ENCODE measurements at regions not wholly inside any gene's neighbourhood (a gene's known extent, or its start where the extent isn't known, plus 50 kb on each side); places are given as distances from the start of the nearest gene placed in this dataset.
"Not testable (repeated sequence)": the region's sequence is repeated elsewhere in the genome, so short reads cannot be mapped to it uniquely, and the experiment has no call there.

DNA sequence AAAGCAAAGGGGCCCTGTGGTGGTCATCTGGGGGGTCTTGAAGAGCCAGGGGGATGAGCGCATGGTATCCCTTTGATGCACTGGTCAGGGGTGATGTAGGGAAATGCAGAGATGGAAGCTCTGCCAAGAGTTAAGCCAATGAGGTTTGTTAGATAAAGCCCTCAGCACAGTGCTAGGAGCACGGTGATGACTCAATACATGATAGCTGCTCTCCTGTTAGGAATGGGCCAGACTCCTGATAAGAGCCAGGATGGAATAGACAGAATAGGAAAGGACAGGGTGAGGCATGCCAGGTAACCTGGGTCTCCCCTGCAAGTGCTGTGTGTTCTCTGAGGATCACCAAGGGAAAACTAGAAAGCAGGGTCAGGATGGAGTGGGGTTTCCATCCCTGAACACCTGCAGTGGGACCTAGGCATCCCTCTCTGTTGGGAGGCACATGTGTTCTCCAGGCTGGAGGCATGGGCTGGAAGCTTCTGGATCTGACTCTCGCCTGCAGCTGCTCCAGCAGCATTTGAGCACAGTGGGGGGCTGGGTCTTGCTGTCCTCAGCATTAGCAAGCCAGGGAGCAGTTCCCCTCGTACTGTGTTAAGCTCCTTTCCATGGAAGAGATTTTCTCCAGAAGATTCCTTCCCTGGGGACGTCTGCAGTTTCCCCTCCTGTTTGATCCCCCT, 71.8 kb upstream of the TIAM2 start:
- DNase-seq (ENCODE audit: low spot score) = no peak

DNA sequence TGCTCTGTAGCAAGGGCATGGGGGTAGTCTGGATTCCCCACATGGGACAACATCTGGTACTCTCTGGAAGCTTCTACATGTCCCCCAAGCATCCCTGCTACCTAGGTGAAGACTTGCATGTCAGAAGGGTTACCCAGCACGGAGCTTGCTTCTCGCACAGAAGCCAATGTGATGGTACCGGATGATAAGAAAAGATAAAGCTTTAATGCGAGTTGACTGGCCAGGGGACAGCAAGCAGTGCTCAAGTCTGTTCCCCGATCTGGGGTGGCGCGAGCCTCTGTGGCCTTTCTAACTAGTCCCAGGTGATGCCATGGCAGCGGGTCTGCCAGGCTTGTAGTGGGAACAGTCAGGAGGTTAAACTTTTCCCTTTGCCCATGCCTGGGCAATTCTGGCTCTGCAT, 70.0 kb upstream of the TIAM2 start:
- DNase-seq (ENCODE audit: low spot score) = no peak

DNA sequence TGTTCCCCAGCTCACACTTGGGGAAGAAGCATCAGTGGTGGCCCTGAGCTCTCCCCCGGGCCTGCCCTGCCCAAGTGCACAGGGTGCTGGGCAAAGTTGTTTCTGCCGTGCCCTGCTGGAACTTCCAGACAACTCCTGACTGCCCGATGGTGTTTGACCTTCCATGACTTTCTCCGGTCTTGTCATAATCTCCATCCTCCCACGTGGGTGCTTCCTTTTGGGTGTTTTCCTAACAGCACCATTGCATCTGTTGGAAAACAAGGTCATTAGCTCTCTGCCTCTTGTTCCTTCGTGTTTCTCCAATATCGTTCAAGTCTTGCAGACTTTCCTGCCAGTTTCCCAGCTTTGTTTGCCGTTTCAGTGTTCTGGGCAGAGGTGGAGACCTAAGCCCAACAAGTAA, 68.7 kb upstream of the TIAM2 start:
- DNase-seq (ENCODE audit: low spot score) = no peak

DNA sequence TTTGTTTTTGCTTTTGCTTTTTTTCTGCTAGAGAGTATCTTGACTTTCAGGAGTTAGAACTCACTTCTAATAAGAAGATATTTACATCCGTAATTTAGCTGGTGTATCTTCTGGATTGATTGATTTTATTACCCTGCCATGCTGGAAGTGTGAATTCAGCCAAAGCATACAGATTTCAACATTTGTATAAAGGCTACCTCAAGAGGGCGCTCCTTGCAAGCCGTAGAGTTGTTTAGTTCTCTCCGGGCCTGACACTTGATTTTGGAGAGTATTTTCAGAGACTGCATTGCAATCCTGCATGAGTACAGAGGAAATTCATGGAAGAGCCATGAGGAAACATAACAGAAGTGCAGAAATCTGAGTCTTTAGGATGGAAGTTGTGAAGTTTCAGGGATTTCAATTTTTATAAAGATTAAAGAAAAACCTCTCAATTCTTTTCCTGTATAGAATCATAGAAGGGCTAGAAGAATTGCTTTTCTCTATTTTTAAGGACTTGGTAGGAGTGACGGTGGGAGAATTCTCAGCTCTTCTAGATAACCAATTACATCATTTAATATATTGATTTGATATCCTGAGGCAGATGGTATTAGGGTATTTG, 66.7 kb upstream of the TIAM2 start:
- DNase-seq (ENCODE audit: low spot score) = peak; percentile 71

DNA sequence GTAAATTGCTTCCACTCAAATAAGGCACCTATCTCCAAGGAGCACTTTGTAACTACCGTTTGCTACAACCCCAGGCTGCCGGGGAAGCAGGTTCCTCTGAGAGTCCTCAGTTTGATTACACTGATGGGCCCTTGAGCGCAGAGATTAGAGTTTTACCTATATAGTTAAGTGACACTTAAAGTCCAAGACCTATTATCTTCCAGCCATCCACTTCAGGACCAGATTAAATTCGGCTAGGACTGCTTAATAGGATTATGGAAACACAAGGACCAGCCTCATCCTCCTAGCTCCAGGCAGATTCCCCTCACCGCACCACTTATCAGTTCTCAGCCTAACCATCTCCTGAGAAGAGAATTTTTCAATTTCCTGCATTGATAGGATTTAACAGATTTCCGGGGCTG, 64.7 kb upstream of the TIAM2 start:
- no peak for DNase-seq (ENCODE audit: low spot score)

- DNase-seq (ENCODE audit: low spot score) = peak; percentile 41
Measured at GRCh38 chr6:154931711-154932424, 63.2 kb upstream of the TIAM2 start.

- peak; percentile 52 for DNase-seq (ENCODE audit: low spot score)
Measured at GRCh38 chr6:154932515-154933027, 62.5 kb upstream of the TIAM2 start.

DNA sequence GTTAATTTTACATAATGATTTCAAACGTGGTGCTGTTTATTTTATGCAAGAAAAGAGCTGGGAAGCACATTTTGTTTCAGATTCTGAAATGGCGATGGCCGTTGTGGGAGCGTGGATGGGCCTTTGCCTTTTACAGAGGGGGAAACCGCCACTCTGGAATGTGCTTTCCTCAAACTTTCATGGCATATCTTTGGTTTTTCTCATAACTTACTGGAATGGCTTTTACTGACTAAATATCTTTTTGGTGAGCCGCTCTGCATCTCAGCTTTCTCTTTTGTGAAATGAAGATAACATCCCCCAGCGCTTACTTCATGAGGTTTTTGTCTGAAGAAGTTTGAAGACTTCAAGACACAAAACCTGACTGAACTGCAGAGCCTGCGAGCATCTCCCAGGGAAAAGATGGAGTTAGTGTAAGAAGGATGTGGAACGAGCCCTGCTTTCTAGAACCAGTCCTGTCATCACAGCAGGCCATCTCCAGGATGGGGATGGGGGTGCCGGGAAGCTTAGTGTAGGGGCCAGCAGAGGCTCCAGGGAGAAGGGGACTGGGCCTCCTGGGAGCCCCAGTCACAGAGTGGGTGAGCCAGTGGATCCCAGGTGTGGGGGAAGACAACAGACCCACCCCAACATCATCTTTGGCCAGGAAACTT, 61.8 kb upstream of the TIAM2 start:
- DNase-seq (ENCODE audit: low spot score) = no peak

DNA sequence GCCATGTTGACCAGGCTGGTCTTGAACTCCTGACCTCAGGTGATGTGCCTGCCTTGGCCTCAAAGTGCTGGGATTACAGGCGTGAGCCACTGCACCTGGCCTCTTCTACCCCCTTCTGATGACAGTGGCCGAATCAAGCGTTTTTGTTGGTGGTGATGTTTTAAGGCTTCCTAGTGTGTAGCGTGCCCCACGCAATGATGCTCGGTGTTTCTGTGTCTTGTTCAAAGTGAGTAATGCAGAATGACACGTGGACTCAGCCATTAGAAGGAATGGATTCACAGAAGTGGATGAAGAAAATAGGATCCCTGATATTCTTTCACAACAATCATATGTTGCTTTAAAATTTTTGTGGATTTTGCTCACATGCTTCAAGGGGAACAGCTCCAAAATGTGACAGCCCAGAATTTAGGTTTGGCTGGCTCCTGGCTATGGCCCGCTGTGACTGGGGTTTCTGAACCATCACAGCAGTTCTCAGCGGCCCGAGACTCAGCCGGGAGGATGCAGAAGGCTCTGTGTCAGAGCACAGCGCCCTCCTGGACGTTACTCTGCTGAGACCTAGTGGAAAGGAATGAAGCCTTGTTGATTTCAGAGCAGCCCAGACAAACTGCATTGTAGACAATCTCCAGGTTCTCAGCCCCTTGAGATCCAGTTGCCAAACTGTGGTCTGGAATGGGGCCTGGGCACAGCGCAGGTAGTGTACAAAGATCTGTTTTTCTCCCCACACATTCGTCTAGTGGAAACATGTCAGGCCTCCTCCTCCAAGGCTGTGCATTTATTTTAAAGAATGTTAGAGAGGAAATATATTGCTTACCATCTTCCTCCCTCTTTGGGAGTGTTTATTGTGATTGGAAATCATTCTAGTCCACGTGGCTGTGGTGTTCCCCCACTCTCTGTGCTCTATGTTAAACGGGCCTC, 57.6 kb upstream of the TIAM2 start:
- DNase-seq (ENCODE audit: low spot score) = peak; percentile 58

DNA sequence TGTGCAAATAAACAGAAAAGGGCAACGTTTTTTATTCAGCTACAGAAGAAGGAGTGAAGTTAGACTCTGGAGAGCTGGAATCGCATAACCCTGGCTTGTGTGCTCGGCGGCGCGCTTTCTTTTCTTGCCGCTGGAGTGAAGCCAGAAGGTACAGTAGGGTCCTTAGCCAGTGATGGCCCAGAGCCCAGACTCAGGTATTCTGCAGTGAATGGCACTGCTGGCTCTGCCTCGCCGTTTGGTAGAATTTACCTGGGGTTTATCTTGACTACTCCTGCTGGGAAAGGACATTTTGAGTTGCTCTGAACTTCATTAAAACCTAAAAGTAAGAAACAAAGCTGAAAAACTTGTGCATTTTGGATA, 56.9 kb upstream of the TIAM2 start:
- DNase-seq (ENCODE audit: low spot score) = peak; percentile 34

- DNase-seq (ENCODE audit: low spot score) = not testable (repeated sequence)
Measured at GRCh38 chr6:154938727-154939285, 56.3 kb upstream of the TIAM2 start.

GRCh38 chr6:154942770-154943169, 52.3 kb upstream of the TIAM2 start:
- DNase-seq (ENCODE audit: low spot score) = no peak

DNA sequence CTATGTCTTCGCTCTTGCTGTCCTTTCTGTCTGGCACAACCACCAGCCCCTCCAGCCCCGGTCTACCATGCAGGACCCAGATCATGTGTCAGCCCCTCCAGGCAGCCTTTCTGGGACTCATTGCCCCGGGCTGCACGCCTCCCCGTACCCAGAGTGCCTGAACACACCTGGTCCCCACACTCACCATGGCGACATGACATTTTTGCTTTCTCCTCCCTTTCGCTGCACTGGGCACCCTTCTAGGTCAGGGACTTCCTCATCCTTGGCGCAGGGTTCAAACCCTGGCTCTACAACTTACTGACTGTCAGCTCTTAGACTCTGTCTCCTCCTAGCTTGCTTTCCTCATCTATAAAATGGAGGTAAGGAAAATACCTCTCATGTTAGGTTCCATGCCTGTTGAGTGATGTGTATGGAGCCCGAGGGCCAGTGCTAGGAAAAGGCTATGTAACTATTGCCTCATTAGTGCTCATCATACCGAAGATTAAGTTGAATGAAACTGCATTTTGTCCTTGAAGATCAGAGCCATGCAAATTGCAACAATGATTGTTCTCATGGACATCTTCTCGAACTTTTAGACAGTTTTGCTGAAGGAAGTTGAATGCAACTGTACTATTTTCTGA, 49.7 kb upstream of the TIAM2 start:
- DNase-seq (ENCODE audit: low spot score) = no peak
